Activated naive CD4-positive, alpha-beta T cell treated with anti-CD3 and anti-CD28 coated beads, Interleukin-2, amount 10 ng/mL, durations not matched to agents 7 days and 5 days (primary cell): ENCODE measurements at regions not wholly inside any gene's neighbourhood (a gene's known extent, or its start where the extent isn't known, plus 50 kb on each side); places are given as distances from the start of the nearest gene placed in this dataset.

ENCODE experiments used
- CTCF ChIA-PET: fragments of 350-600 bp; sonication (Branson Sonifier 250); formaldehyde crosslinking; loops from one replicate; lab custom pipeline; 2021; ENCODE audit warnings: antibody characterized with exemption; lab: Charles Lee
- DNase-seq: peaks from one replicate; pipeline ENCODE4 v3.0.0-alpha.2; 2020
- H3K27ac Mint-ChIP-seq: one replicate; pipeline ENCODE4 v1.8.0; 2021; ENCODE audit warnings: mild to moderate bottlenecking, moderate library complexity, mixed read lengths
- H3K27me3 Mint-ChIP-seq: one replicate; pipeline ENCODE4 v1.8.0; 2021; ENCODE audit warnings: mild to moderate bottlenecking, mixed read lengths
- H3K36me3 Mint-ChIP-seq: one replicate; pipeline ENCODE4 v1.8.0; 2021; ENCODE audit warnings: mixed read lengths
- H3K4me1 Mint-ChIP-seq: one replicate; pipeline ENCODE4 v1.8.0; 2021; ENCODE audit warnings: mixed read lengths
- H3K4me3 Mint-ChIP-seq: one replicate; pipeline ENCODE4 v1.8.0; 2021; ENCODE audit warnings: mild to moderate bottlenecking, moderate library complexity, mixed read lengths
- H3K9me3 Mint-ChIP-seq: one replicate; pipeline ENCODE4 v1.8.0; 2021; ENCODE audit warnings: mixed read lengths

- no peak overlapping the region for H3K27ac Mint-ChIP-seq
- H3K9me3 Mint-ChIP-seq = peaks cover 3% of the 10 kb centered on the region
- CTCF ChIA-PET = no interaction called here
- no peaks in the 10 kb centered on the region for H3K4me1 Mint-ChIP-seq
- no peaks in the 10 kb centered on the region for H3K36me3 Mint-ChIP-seq
- DNase-seq = no peak
- H3K27me3 Mint-ChIP-seq = no peaks in the 10 kb centered on the region
- H3K4me3 Mint-ChIP-seq = no peak overlapping the region
Measured at GRCh38 chr2:183495589-183496267, 371.5 kb downstream of the NUP35 start.

GRCh38 chr2:183497861-183498260 is 373.6 kb downstream of the NUP35 start:
- no peak for DNase-seq
- Mint-ChIP-seq H3K4me3 (no peak overlapping the region), H3K27ac (no peak overlapping the region), H3K4me1 (no peaks in the 10 kb centered on the region), H3K36me3 (no peaks in the 10 kb centered on the region), H3K9me3 (no peaks in the 10 kb centered on the region), H3K27me3 (no peaks in the 10 kb centered on the region)
- CTCF ChIA-PET = no interaction called here

DNA sequence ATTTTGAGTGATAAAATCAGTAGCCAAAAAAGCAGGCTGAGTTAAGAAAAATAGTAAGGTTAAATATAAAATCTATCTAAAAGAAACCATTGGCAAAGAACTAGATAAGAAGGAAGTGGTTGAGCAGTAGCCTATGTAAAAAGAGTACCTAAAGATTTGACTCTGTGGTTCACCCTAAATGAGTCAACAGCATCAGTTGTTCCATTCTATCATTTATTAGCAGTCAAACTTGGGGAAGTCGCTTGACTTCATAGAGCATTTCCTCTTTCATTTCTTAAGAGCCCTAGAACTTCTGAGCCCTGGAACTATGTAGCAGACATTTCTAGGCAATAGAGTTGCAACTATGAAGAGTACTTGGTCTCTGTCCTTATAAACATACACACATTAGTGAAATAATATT is 381.7 kb downstream of the NUP35 start:
- no peaks in the 10 kb centered on the region for H3K4me1 Mint-ChIP-seq
- H3K27ac Mint-ChIP-seq = no peak overlapping the region
- no peaks in the 10 kb centered on the region for H3K27me3 Mint-ChIP-seq
- CTCF ChIA-PET = no interaction called here
- H3K36me3 Mint-ChIP-seq = no peaks in the 10 kb centered on the region
- no peak for DNase-seq
- no peak overlapping the region for H3K4me3 Mint-ChIP-seq
- peaks cover 21% of the 10 kb centered on the region for H3K9me3 Mint-ChIP-seq

DNA sequence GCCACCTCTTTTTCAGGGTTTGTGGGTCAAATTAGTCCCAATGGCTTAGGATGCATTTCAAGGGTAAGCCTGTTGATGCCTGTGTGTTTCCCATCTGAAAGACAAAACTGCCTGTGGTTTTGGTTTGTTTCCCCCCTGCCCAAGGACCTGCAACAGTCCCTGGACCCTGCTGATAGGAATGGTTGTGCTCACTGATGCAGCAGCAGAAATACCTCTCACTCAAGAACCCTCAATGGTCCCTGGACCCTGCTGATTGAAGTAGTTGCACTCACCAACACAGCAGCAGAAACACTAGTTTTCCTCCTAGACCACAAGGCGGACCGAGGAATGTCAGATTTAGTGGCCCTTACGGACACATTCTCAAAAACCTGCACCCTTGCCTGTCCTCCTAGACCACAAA is 386.9 kb downstream of the NUP35 start:
- Mint-ChIP-seq H3K4me3 (no peak overlapping the region), H3K9me3 (peaks cover 19% of the 10 kb centered on the region), H3K27me3 (no peaks in the 10 kb centered on the region), H3K27ac (no peak overlapping the region), H3K36me3 (no peaks in the 10 kb centered on the region), H3K4me1 (no peaks in the 10 kb centered on the region)
- DNase-seq = no peak
- CTCF ChIA-PET = no interaction called here

DNA sequence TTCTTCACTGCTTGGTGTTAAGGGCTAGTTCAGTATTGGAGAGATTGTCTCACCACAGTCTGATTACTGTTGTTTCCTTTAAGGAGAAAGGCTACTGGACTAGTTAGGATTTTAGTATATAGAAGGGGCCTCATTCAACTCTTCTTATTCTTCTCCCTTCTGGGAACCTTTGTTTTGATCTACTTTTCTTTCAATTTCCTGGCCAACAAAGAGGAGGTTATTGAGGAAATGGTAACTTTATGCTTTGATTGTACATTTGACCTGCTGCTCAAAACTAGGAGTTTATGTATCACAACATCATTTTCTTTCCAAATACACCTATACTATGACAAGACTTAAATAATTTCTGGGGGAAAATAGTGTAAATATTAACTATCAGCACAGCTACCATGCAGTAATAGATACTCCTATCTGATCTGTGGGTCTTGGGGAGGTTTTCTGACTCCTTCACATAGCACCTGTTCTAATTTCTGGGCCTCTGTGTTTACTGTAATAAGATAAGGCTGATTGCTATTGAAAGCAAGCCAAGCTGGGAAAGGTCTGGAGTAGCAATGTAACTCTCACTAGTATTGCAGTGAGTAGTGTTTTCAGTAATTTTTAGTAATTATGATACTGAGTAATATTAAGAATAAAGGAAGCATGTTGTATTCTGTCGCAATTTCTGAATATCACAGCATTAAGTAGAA is 395.3 kb downstream of the NUP35 start:
- H3K9me3 Mint-ChIP-seq = peaks cover 1% of the 10 kb centered on the region
- H3K27ac Mint-ChIP-seq = no peak overlapping the region

GRCh38 chr2:183521911-183522310 is 397.7 kb downstream of the NUP35 start:
- CTCF ChIA-PET = no interaction called here

More for the DNA sequence above, 395.3 kb downstream of the NUP35 start:
- CTCF ChIA-PET = no interaction called here
- Mint-ChIP-seq H3K36me3 (no peaks in the 10 kb centered on the region), H3K27me3 (no peaks in the 10 kb centered on the region), H3K4me3 (no peak overlapping the region), H3K4me1 (no peaks in the 10 kb centered on the region)
- DNase-seq = no peak

GRCh38 chr2:183522489-183523266 is 398.4 kb downstream of the NUP35 start:
- H3K4me1 Mint-ChIP-seq = no peaks in the 10 kb centered on the region
- H3K4me3 Mint-ChIP-seq = no peak overlapping the region
- peaks cover 1% of the 10 kb centered on the region for H3K9me3 Mint-ChIP-seq
- CTCF ChIA-PET = no interaction called here
- H3K27me3 Mint-ChIP-seq = no peaks in the 10 kb centered on the region
- H3K36me3 Mint-ChIP-seq = no peaks in the 10 kb centered on the region
- DNase-seq = no peak
- no peak overlapping the region for H3K27ac Mint-ChIP-seq

More at GRCh38 chr2:183521911-183522310, 397.7 kb downstream of the NUP35 start:
- H3K4me1 Mint-ChIP-seq = no peaks in the 10 kb centered on the region
- H3K9me3 Mint-ChIP-seq = peaks cover 1% of the 10 kb centered on the region
- no peaks in the 10 kb centered on the region for H3K27me3 Mint-ChIP-seq
- H3K36me3 Mint-ChIP-seq = no peaks in the 10 kb centered on the region
- no peak for DNase-seq
- H3K27ac Mint-ChIP-seq = no peak overlapping the region
- H3K4me3 Mint-ChIP-seq = no peak overlapping the region

- Mint-ChIP-seq H3K36me3 (no peaks in the 10 kb centered on the region), H3K4me1 (no peaks in the 10 kb centered on the region), H3K9me3 (peaks cover 3% of the 10 kb centered on the region), H3K27ac (no peak overlapping the region), H3K4me3 (no peak overlapping the region), H3K27me3 (no peaks in the 10 kb centered on the region)
- no peak for DNase-seq
- CTCF ChIA-PET = no interaction called here
Measured at GRCh38 chr2:183530333-183530901, 406.2 kb downstream of the NUP35 start.

DNA sequence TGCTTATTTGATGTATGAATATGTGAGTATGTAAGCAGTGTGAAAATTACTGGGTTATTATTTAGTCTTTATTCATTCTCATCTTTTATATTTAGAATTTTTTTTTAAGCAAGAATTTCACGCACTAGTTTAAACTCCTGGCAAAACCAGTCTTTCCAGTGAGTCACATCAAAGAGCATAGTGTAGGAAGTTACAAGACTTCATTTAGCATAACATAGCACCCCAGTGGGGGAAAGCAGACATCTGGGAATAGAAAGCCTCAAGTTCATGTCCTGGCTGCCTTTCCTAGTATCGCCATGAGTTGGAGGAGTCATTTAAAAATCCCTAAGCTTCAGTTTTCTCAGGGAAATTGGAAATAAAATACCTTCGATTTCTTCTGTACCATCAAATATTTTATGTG is 408.3 kb downstream of the NUP35 start:
- no peak for DNase-seq
- H3K4me1 Mint-ChIP-seq = no peaks in the 10 kb centered on the region
- H3K9me3 Mint-ChIP-seq = peaks cover 3% of the 10 kb centered on the region
- CTCF ChIA-PET = no interaction called here
- no peaks in the 10 kb centered on the region for H3K27me3 Mint-ChIP-seq
- H3K36me3 Mint-ChIP-seq = no peaks in the 10 kb centered on the region
- H3K4me3 Mint-ChIP-seq = no peak overlapping the region
- no peak overlapping the region for H3K27ac Mint-ChIP-seq

- CTCF ChIA-PET = no interaction called here
- no peaks in the 10 kb centered on the region for H3K36me3 Mint-ChIP-seq
- no peaks in the 10 kb centered on the region for H3K27me3 Mint-ChIP-seq
- no peak for DNase-seq
- H3K9me3 Mint-ChIP-seq = peaks cover 3% of the 10 kb centered on the region
- H3K4me3 Mint-ChIP-seq = no peak overlapping the region
- no peaks in the 10 kb centered on the region for H3K4me1 Mint-ChIP-seq
- H3K27ac Mint-ChIP-seq = no peak overlapping the region
Measured at GRCh38 chr2:183533021-183533420, 408.8 kb downstream of the NUP35 start.

GRCh38 chr2:183536290-183536689 is 412.0 kb downstream of the NUP35 start:
- Mint-ChIP-seq H3K4me3 (no peak overlapping the region), H3K27ac (no peak overlapping the region), H3K36me3 (no peaks in the 10 kb centered on the region), H3K27me3 (no peaks in the 10 kb centered on the region), H3K9me3 (peaks cover 3% of the 10 kb centered on the region), H3K4me1 (no peaks in the 10 kb centered on the region)
- DNase-seq = no peak
- CTCF ChIA-PET = no interaction called here

GRCh38 chr2:183536714-183537113 is 412.5 kb downstream of the NUP35 start:
- CTCF ChIA-PET = no interaction called here
- Mint-ChIP-seq H3K4me1 (no peaks in the 10 kb centered on the region), H3K4me3 (no peak overlapping the region), H3K27me3 (no peaks in the 10 kb centered on the region), H3K27ac (no peak overlapping the region), H3K9me3 (peaks cover 3% of the 10 kb centered on the region), H3K36me3 (no peaks in the 10 kb centered on the region)
- no peak for DNase-seq

DNA sequence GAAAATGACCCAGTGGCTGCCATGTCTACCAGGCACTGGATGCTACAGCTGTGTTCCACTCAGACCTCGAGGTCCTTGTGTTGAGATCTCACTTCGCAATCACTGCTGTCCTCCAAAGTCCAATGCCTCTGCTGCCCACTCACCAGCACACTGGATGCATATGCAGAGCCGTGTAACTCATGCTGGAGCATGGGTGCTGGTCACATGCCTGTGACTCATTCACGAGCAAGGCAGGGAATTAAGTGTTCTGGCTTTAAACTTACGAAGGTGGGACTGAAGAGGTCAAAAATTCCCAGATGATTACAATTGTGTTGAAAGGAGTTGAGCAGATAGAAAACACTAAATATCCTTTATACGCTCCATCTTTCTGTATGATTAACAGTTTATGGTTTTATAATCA is 417.5 kb downstream of the NUP35 start:
- Mint-ChIP-seq H3K9me3 (peaks cover 20% of the 10 kb centered on the region), H3K27me3 (no peaks in the 10 kb centered on the region), H3K36me3 (no peaks in the 10 kb centered on the region), H3K4me1 (no peaks in the 10 kb centered on the region), H3K27ac (no peak overlapping the region), H3K4me3 (no peak overlapping the region)
- no peak for DNase-seq
- CTCF ChIA-PET = no interaction called here

GRCh38 chr2:183542606-183543005 is 418.4 kb downstream of the NUP35 start:
- peaks cover 25% of the 10 kb centered on the region for H3K9me3 Mint-ChIP-seq

More at GRCh38 chr2:183542606-183543005, 418.4 kb downstream of the NUP35 start:
- no peak for DNase-seq
- Mint-ChIP-seq H3K4me1 (no peaks in the 10 kb centered on the region), H3K27ac (no peak overlapping the region), H3K4me3 (no peak overlapping the region), H3K27me3 (no peaks in the 10 kb centered on the region), H3K36me3 (no peaks in the 10 kb centered on the region)
- CTCF ChIA-PET = no interaction called here
